HFF-Myc (cell line): ENCODE measurements at regions not wholly inside any gene's neighbourhood (a gene's known extent, or its start where the extent isn't known, plus 50 kb on each side); places are given as distances from the start of the nearest gene placed in this dataset.

ENCODE experiments used
- DNase-seq: peaks from one replicate; pipeline ENCODE4 v3.0.0-alpha.2; 2011; ENCODE audit warnings: low read depth; ENCODE audit errors: extremely low read depth
- H3K4me3 ChIP-seq: replicated peaks from 2 replicates; pipeline ENCODE4 v1.5.1; 2011; ENCODE audit warnings: low read depth, mild to moderate bottlenecking, control low read depth, low read length
- TF ChIP-seq, protein P1 (sequence below): IDR thresholded peaks from 2 replicates; pipeline ENCODE4 v1.5.1; 2012; ENCODE audit warnings: mild to moderate bottlenecking, low read depth, low read length, control low read depth; ENCODE audit errors: missing control alignments

DNA sequence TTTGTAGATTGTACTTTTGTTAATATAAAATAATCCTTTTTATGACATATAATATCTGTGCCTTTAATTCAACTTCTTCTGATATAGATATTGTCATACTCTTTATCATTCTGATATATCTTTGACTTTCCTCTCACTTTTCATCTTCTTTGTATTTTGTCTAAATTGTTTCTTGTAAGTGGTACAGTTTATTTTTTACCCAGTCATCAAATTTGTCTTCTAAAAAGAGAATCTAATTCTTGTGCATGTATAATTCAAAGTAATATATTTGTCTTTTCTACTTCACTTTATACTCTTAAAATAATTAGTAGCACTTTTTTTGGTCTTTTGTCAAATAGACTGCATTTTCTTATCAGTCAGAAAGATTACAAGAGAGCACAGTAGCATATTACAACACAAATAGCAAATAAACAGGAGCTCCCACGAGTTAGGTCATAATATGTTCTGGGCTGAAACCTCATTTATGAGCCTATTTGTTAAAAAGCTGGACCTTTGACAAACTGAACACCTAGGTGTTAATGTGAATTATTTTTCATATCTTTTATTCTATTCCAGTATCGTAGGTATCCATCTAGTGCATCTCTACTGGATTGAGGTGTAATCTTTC lies 379.7 kb upstream of the B3GALT2 start:
- no peak for DNase-seq
- H3K4me3 ChIP-seq, result no peak overlapping the region
- TF ChIP-seq, protein P1, sequence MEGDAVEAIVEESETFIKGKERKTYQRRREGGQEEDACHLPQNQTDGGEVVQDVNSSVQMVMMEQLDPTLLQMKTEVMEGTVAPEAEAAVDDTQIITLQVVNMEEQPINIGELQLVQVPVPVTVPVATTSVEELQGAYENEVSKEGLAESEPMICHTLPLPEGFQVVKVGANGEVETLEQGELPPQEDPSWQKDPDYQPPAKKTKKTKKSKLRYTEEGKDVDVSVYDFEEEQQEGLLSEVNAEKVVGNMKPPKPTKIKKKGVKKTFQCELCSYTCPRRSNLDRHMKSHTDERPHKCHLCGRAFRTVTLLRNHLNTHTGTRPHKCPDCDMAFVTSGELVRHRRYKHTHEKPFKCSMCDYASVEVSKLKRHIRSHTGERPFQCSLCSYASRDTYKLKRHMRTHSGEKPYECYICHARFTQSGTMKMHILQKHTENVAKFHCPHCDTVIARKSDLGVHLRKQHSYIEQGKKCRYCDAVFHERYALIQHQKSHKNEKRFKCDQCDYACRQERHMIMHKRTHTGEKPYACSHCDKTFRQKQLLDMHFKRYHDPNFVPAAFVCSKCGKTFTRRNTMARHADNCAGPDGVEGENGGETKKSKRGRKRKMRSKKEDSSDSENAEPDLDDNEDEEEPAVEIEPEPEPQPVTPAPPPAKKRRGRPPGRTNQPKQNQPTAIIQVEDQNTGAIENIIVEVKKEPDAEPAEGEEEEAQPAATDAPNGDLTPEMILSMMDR, result no peak

GRCh38 chr1:193562121-193562520 lies 375.7 kb upstream of the B3GALT2 start:
- TF ChIP-seq, protein P1, result no peak
- no peak overlapping the region for H3K4me3 ChIP-seq
- DNase-seq, result no peak

DNA sequence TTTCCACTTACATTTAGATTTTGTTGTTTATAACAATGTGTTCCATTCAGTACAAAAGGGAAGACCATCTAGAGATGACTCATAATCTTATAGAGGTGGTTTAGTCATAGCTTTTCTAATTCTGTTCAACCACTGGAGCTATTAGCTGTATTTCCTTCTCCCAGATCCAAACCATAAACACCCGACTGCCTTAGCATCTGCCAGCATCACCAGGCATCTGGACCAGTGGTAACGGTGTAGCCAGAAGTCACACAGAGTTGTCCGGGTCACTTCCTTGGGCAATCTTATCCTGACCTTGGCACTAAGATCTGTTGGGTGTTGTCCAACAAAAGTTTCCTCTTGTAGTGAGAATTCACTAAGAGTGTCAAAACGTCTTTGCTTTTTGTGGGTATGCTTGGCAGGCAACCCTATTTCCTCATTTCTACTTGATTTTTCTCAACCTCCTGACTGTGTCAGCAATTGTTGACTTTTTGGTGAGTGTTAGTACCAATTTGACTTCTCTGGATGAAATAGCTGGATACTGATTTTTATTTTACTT lies 372.1 kb upstream of the B3GALT2 start:
- H3K4me3 ChIP-seq, result no peak overlapping the region
- DNase-seq, result peak; percentile 75
- TF ChIP-seq, protein P1, result no peak

GRCh38 chr1:193555662-193556441 lies 369.4 kb upstream of the B3GALT2 start:
- TF ChIP-seq, protein P1, result no peak
- H3K4me3 ChIP-seq, result no peak overlapping the region
- no peak for DNase-seq

GRCh38 chr1:193553564-193553963 lies 367.2 kb upstream of the B3GALT2 start:
- no peak for DNase-seq
- no peak overlapping the region for H3K4me3 ChIP-seq
- TF ChIP-seq, protein P1, result no peak

DNA sequence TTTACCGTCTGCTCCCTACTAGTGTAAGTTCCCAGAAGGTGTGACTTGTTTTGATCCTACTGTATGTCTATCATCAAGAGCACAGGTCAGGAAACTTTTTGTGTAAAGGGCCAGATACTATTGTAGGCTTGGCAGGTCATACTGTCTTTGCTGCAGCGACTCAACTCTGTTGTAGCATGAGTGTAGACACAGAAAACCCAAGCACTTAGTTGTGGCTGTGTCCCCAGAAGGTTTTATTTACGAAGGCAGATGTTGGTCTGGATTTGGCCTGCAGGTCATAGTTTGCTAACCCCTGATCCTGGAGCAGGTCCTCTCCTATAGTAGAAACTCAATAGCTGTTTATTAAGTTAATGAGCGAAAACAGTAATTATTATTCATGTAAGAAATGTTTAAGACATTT lies 365.9 kb upstream of the B3GALT2 start:
- no peak overlapping the region for H3K4me3 ChIP-seq
- DNase-seq, result no peak
- TF ChIP-seq, protein P1, result no peak

- no peak for DNase-seq
- TF ChIP-seq, protein P1, result no peak
- no peak overlapping the region for H3K4me3 ChIP-seq
These were observed 362.7 kb upstream of the B3GALT2 start for GRCh38 chr1:193549081-193549480.
